BE2C (cell line): ENCODE measurements at regions not wholly inside any gene's neighbourhood (a gene's known extent, or its start where the extent isn't known, plus 50 kb on each side); places are given as distances from the start of the nearest gene placed in this dataset.

Experiments
- DNase-seq: peaks from one replicate; pipeline ENCODE4 v3.0.0-alpha.2; 2020
- H3K27me3 ChIP-seq: fragments of 250-450 bp; sonication (Bioruptor Pico); 2 replicates; pipeline ENCODE4 v1.5.1; 2020; ENCODE audit warnings: mild to moderate bottlenecking
- H3K36me3 ChIP-seq: fragments of 250-450 bp; sonication (Bioruptor Pico); 2 replicates; pipeline ENCODE4 v1.5.1; 2020; ENCODE audit warnings: mild to moderate bottlenecking
- H3K4me1 ChIP-seq: fragments of 250-450 bp; sonication (Bioruptor Pico); 2 replicates; pipeline ENCODE4 v1.5.1; 2020
- H3K4me3 ChIP-seq: 2 replicates; pipeline ENCODE4 v1.5.1; 2011; ENCODE audit warnings: low read depth, low read length
- H3K9me3 ChIP-seq: fragments of 250-450 bp; sonication (Bioruptor Pico); 2 replicates; pipeline ENCODE4 v1.5.1; 2020
- CTCF ChIP-seq: IDR thresholded peaks from 2 replicates; pipeline ENCODE4 v1.5.1; 2012; ENCODE audit warnings: mild to moderate bottlenecking, low read depth, low read length

GRCh38 chr3:193903966-193904365, 232.0 kb upstream of the HES1 start:
- Histone ChIP-seq H3K4me3 (no peak overlapping the region), H3K9me3 (no peaks in the 10 kb centered on the region), H3K27me3 (no peaks in the 10 kb centered on the region), H3K4me1 (no peaks in the 10 kb centered on the region; the same call in 1 of the 2 replicates), H3K36me3 (no peaks in the 10 kb centered on the region)
- no peak for DNase-seq
- TF ChIP-seq CTCF: no peak

GRCh38 chr3:193905541-193906396, 230.2 kb upstream of the HES1 start:
- DNase-seq: no peak
- no peak for TF ChIP-seq CTCF
- H3K36me3 ChIP-seq: no peaks in the 10 kb centered on the region
- no peaks in the 10 kb centered on the region; the same call in 1 of the 2 replicates for H3K4me1 ChIP-seq
- H3K9me3 ChIP-seq: no peaks in the 10 kb centered on the region
- no peak overlapping the region for H3K4me3 ChIP-seq
- H3K27me3 ChIP-seq: no peaks in the 10 kb centered on the region

GRCh38 chr3:193906849-193907410, 229.0 kb upstream of the HES1 start:
- Histone ChIP-seq H3K4me1 (no peaks in the 10 kb centered on the region; the same call in 1 of the 2 replicates), H3K36me3 (no peaks in the 10 kb centered on the region), H3K4me3 (no peak overlapping the region), H3K27me3 (no peaks in the 10 kb centered on the region), H3K9me3 (no peaks in the 10 kb centered on the region)
- no peak for TF ChIP-seq CTCF
- DNase-seq: no peak

- Histone ChIP-seq H3K27me3 (no peaks in the 10 kb centered on the region), H3K4me1 (no peaks in the 10 kb centered on the region), H3K4me3 (no peak overlapping the region), H3K9me3 (no peaks in the 10 kb centered on the region), H3K36me3 (no peaks in the 10 kb centered on the region)
- no peak for DNase-seq
- TF ChIP-seq CTCF: no peak
Observed at GRCh38 chr3:193908181-193908744, 227.7 kb upstream of the HES1 start.

GRCh38 chr3:193909387-193909786, 226.6 kb upstream of the HES1 start:
- Histone ChIP-seq H3K36me3 (no peaks in the 10 kb centered on the region), H3K4me1 (no peaks in the 10 kb centered on the region), H3K4me3 (no peak overlapping the region), H3K27me3 (no peaks in the 10 kb centered on the region; the same call in 1 of the 2 replicates), H3K9me3 (no peaks in the 10 kb centered on the region)
- TF ChIP-seq CTCF: no peak
- DNase-seq: no peak

GRCh38 chr3:193910310-193910709, 225.6 kb upstream of the HES1 start:
- Histone ChIP-seq H3K36me3 (no peaks in the 10 kb centered on the region), H3K4me3 (no peak overlapping the region), H3K9me3 (no peaks in the 10 kb centered on the region), H3K27me3 (no peaks in the 10 kb centered on the region; the same call in 1 of the 2 replicates), H3K4me1 (no peaks in the 10 kb centered on the region)
- TF ChIP-seq CTCF: no peak
- no peak for DNase-seq
